ENCODE measurements at regions not wholly inside any gene's neighbourhood (a gene's known extent, or its start where the extent isn't known, plus 50 kb on each side); places are given as distances from the start of the nearest gene placed in this dataset.

GRCh38 chr11:19463976-19464375, 223.2 kb upstream of the E2F8 start:
- DNase-seq, result no peak

GRCh38 chr11:19460718-19461405, 220.1 kb upstream of the E2F8 start:
- DNase-seq, result no peak

GRCh38 chr11:19459240-19459639, 218.5 kb upstream of the E2F8 start:
- DNase-seq, result no peak

- DNase-seq, result no peak
These were observed 218.0 kb upstream of the E2F8 start for GRCh38 chr11:19458721-19459120.

- no peak for DNase-seq
These were observed 217.5 kb upstream of the E2F8 start for GRCh38 chr11:19458231-19458630.

GRCh38 chr11:19455731-19456130, 215.0 kb upstream of the E2F8 start:
- DNase-seq, result no peak

GRCh38 chr11:19453651-19454257, 213.0 kb upstream of the E2F8 start:
- no peak for DNase-seq

GRCh38 chr11:19451609-19452008, 210.9 kb upstream of the E2F8 start:
- no peak for DNase-seq

GRCh38 chr11:19450282-19450681, 209.5 kb upstream of the E2F8 start:
- no peak for DNase-seq

- no peak for DNase-seq
These were observed 207.9 kb upstream of the E2F8 start for GRCh38 chr11:19448651-19449050.

- no peak for DNase-seq
These were observed 206.4 kb upstream of the E2F8 start for GRCh38 chr11:19447150-19447566.

- DNase-seq, result no peak
These were observed 205.0 kb upstream of the E2F8 start for GRCh38 chr11:19445771-19446170.

- DNase-seq, result no peak
These were observed 203.5 kb upstream of the E2F8 start for GRCh38 chr11:19444231-19444630.

GRCh38 chr11:19442554-19442910, 201.8 kb upstream of the E2F8 start:
- no peak for DNase-seq

GRCh38 chr11:19441752-19442553, 201.2 kb upstream of the E2F8 start:
- peak; percentile 19 for DNase-seq

GRCh38 chr11:19441288-19441687, 200.5 kb upstream of the E2F8 start:
- no peak for DNase-seq

- DNase-seq, result no peak
These were observed 197.0 kb upstream of the E2F8 start for GRCh38 chr11:19437760-19438159.

- DNase-seq, result no peak
These were observed 196.2 kb upstream of the E2F8 start for GRCh38 chr11:19436932-19437331.

GRCh38 chr11:19435306-19435989, 194.7 kb upstream of the E2F8 start:
- DNase-seq, result no peak

GRCh38 chr11:19433791-19434190, 193.0 kb upstream of the E2F8 start:
- no peak for DNase-seq

- DNase-seq, result no peak
These were observed 192.6 kb upstream of the E2F8 start for GRCh38 chr11:19433367-19433766.

GRCh38 chr11:19432370-19433061, 191.8 kb upstream of the E2F8 start:
- DNase-seq, result no peak
